ENCODE measurements at regions not wholly inside any gene's neighbourhood (a gene's known extent, or its start where the extent isn't known, plus 50 kb on each side); places are given as distances from the start of the nearest gene placed in this dataset.
"Not testable (repeated sequence)": the region's sequence is repeated elsewhere in the genome, so short reads cannot be mapped to it uniquely, and the experiment has no call there.

DNA sequence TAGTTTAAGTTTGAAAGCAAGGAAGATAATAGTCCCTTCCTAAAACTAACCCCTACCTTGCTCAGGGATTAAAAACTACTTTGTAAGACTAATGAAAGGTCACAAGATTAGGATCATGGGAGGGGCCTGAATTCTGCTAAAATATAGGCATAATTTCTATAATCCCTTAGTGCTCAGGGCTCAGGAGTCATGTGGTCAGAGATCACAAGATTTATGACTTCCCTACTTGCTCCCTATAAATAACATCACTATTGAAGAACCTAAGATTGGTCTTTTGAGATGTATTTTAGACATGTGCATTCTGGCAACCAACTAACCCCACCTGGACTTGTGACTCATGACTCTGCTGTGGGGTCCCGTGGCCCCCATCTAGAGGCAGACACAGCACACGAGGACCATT, 81.1 kb downstream of the STMND1 start:
- DNase-seq, result no peak

DNA sequence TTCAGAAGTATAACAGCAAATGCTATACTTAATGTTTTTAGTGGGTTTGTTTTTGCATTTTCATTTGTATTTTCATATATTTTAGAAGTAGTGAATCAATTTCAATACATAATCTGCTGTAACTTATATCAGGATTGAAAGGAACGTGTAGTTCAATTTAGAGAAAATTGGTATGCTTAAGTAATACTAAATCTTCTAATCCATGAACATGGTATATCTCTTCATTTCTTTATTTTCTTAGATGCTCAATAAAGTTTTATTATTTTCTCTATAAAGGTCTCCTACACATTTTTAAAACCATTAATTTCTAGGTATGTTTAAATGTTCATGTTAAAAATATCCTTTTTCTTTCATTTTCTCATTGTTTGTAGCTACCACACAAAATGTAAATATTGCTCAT, 85.1 kb downstream of the STMND1 start:
- DNase-seq, result no peak

- no peak for DNase-seq
Measured at GRCh38 chr6:17193106-17193775, 87.9 kb upstream of the RBM24 start.

GRCh38 chr6:17197607-17198006, 83.6 kb upstream of the RBM24 start:
- no peak for DNase-seq

DNA sequence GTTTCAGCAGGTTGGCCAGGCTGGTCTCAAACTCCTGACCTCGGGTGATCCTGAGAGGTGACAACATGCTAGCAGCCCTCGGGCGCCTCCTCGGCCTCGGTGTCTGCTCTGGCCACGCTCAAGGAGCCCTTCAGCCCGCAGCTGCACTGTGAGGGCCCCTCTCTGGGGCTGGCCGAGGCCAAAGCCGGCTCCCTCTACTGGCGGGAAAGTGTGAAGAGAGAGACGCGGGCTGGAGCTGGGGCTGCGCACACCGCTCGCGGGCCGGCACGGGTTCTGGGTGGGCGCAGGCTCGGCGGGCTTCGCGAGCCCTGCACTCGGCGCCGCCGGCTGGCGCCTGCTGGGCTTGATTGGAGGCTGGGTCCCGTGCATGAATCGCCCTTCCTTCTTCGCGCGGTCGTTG, 80.8 kb upstream of the RBM24 start:
- no peak for DNase-seq

GRCh38 chr6:17202526-17202925, 78.6 kb upstream of the RBM24 start:
- no peak for DNase-seq

GRCh38 chr6:17204533-17204932, 76.6 kb upstream of the RBM24 start:
- DNase-seq, result no peak

DNA sequence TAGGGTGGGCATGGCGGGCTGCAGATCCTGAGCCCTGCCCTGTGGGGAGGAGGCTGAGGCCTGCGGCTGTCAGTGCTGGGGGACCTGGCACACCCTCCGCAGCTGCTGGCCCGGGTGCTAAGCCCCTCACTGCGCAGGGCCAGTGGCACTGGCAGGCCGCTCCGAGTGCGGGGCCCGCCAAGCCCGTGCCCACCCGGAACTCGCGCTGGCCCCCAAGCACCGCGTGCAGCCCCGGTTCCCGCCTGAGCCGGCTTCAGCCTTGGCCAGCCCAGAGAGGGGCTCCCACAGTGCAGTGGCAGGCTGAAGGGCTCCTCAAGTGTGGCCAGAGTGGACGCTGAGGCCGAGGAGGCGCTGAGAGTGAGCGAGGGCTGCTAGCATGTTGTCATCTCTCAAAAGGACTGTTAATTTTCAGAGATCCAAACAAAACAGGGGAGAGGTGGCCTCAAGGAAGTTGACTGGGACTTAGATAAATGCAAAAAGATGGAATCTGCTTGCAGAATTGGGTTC, 74.5 kb upstream of the RBM24 start:
- no peak for DNase-seq

DNA sequence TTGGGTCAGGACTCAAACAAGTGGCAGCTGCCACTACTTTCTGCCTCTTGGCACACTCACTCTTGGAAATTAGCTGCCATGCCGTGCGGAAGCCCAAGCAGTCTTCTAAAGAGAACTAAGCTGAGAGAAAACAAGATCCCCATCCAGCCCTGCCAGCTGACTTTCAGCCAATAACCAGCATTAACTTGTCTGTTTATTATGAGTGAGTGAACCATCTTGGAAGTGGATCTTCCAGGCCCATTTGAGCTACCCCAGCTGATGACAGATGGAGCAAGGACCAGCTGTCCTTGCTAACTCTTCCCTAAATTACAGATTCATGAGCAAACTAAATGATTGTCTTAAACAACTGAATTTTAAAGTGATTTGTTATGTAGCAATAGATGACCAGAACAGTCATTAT, 73.9 kb upstream of the RBM24 start:
- DNase-seq, result no peak

GRCh38 chr6:17210683-17211082, 70.5 kb upstream of the RBM24 start:
- DNase-seq, result no peak

DNA sequence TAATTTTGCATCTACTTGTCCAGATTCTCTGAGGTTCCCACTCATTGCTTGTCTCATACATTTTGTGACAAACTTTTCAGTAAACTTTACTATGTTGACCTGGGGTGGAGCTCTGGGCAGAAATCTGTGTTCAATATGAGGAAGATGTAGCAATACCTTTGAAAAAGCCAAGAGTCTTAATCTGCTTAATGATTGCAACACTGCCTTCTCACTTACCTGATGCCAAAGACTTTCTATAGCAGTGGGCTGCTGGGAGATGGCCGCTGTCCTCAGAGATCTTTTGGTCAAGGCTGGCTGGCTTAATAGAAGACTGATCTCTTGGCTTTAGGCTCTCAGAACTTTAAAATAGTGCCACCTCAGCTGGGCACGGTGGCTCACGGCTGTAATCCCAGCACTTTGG, 70.1 kb upstream of the RBM24 start:
- DNase-seq, result no peak

DNA sequence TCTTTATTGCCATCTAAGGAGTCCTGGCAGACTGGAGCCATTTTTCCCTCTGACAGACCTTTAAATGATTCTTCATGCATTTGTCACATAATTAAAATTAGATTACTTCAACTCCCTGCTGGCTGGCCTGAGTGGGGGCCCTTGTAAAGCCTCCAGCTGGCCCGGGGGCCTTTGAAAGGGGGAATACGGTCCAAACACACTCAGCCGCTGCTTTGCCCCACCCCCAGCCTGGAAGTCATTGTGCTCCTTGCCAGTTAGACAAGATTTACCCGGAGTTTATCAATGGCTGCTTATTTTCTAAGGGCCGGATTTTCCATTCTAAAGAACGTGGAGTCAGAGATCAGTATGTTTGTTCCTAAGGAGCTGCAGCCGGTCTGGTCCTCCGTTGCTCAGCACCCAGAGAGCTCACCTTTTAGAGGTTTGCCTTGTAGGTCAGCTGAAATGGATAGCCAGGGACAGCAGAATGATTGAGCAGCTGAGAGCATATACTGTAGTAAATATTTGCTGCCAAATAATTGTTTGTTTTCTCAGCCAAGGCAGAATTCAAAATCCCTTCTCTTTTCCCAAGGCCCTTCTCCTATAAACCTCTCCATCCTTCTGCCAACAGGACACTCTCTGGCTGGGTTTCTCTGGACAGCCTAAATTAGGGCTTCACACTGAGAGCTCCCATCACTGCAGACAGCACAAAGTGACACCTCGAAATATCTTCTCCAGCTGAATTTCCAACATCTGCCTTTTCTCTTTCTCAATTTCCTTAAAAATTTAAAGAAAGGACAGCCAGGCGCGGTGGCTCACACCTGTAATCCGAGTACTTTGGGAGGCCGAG, 68.4 kb upstream of the RBM24 start:
- DNase-seq, result peak in 5 of 14 donors; percentile 1 to 78 (median 14)

DNA sequence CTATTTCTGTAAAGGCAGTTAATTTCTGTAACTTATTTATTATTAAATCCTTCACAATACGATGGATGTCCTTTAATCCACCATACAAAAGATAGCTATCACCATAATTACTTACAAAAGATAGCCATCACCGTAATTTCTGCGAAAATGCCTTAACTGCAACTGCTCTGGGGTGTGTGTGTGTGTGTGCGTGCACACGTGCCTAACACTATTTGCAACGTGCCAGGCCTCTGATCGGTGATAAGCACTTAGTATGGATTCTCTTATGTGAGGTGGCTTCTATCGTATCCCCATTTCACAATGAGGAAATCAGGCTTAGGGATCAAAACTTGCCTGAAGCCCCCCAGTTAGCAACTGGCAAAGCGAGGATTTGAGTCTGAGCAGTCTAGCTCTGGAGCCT, 67.1 kb upstream of the RBM24 start:
- DNase-seq, result no peak

DNA sequence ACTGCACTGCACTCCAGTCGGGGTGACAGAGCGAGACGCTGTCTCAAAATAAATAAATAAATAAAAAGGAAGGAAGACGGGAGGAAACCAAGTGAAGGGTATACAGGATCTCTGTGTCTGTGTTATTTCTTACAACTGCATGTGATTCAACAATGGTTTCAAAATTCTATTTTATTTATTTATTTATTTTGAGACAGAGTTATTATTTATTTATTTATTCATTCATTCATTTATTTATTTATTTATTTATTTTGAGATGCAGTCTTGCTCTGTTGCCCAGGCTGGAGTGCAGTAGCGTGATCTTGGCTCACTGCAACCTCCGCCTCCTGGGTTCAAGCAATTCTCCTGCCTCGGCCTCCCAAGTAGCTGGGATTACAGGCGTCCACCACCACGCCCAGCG, 64.2 kb upstream of the RBM24 start:
- not testable (repeated sequence) for DNase-seq

DNA sequence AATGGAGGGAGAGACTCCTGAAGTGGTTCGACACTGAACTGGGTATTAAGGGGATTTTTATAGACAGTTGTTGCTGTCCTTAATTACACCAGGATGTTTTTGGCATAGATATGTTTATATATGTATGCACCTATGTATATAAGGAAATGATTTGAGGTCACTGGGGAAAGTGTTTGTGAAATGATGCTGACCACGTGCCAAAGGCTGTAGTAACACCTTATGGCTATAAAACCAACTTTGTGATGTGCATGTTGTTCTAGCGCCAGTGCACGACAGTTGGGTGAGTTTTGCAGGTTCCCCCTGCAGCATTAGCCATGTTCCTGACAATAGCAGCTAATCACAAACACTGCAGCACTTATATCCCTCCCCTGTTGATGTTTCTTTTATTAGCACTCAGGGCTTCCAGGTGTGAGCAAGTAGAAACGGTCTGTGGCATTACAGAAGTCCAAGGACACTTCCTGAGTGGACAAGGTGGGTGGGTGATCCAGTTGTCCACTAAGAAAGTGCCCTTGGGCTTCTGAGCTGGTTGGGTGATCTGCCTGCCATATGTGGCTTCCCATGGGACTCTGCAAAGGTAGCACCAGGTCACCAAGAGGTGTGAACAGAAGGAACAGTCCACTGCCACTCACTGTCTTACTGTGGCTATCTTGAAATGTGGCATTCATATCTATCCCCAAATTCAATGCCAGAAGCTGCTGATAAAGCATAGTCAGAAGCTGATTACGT, 63.0 kb upstream of the RBM24 start:
- DNase-seq, result no peak

- DNase-seq, result no peak
Measured at GRCh38 chr6:17218749-17219093, 62.4 kb upstream of the RBM24 start.

DNA sequence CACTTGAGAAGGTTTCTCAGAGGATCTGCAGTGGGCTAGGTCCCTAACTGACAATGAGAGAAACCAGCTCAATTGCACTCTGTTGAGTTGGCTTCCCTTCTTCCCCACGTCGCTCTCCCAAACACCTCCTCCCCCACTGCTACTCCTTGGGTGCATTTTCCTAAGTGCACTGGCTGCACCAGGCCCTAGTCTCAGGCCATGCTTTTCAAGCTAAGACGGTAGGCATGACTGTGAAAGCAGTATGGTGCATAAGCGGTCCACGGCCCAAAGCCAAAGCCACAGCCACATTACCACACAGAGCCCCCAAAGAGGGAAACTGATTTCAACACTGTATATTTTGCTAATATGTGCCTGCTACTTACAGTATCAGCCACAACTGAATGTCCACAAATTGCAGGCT, 62.1 kb upstream of the RBM24 start:
- no peak for DNase-seq

- DNase-seq, result no peak
Measured at GRCh38 chr6:17220040-17220910, 60.9 kb upstream of the RBM24 start.

- no peak for DNase-seq
Measured at GRCh38 chr6:17224056-17224455, 57.1 kb upstream of the RBM24 start.

DNA sequence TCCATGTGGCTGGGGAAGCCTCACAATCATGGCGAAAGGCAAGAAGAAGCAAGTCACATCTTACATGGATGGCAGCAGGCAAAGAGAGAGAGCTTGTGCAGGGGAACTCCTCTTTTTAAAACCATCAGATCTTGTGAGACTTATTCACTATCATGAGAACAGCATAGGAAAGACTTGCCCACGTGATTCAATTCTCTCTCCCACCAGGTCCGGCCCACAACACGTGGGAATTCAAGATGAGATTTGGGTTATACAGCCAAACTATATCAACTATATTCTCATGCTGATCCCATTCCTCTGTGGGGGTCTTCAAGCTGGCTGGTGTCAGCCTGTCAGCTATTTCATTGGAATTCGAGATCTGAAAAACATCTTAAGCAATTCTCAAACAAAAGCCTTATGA, 56.7 kb upstream of the RBM24 start:
- not testable (repeated sequence) for DNase-seq

DNA sequence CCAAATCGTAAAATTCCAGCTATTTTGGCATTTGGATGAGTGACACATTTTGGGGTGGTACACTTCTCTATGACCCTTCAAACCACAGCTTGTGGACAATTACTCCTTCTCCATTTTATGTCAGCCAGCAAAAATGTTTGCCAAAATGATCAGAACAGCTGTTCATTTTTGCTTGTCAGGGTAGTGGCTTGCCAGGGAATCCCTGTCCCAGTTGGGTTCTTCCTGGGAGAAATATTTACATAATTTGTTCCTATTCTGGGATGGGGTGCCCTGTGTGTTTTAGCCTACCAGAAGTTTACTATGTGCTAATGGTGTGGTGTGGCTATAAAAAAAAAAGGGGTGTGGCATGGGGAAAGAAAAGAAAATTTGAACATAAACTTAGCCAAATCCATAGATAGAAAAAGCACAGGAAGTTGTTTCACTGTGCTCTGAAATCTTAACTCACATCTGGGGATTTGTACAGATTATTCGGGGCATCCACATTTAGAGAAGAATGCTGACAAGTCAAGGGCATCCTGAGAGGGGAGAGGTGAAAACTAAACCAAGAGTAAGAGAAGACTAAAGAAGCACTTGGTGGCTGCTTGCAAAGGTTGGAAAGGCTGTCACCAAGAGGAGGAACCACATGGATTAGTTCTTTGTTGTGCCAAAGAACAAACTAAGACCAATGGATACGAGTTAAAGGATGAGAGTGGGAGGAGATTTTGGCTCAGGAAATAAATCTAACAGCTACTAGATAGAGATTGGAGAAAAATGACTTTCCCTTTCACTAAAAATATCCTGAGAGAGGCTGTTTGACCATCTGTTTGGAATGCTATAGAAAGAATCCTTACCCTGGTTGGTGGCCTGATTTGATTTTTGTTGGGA, 55.2 kb upstream of the RBM24 start:
- DNase-seq, result peak in 1 of 14 donors; percentile 49
